ENCODE measurements at regions not wholly inside any gene's neighbourhood (a gene's known extent, or its start where the extent isn't known, plus 50 kb on each side); places are given as distances from the start of the nearest gene placed in this dataset.

DNA sequence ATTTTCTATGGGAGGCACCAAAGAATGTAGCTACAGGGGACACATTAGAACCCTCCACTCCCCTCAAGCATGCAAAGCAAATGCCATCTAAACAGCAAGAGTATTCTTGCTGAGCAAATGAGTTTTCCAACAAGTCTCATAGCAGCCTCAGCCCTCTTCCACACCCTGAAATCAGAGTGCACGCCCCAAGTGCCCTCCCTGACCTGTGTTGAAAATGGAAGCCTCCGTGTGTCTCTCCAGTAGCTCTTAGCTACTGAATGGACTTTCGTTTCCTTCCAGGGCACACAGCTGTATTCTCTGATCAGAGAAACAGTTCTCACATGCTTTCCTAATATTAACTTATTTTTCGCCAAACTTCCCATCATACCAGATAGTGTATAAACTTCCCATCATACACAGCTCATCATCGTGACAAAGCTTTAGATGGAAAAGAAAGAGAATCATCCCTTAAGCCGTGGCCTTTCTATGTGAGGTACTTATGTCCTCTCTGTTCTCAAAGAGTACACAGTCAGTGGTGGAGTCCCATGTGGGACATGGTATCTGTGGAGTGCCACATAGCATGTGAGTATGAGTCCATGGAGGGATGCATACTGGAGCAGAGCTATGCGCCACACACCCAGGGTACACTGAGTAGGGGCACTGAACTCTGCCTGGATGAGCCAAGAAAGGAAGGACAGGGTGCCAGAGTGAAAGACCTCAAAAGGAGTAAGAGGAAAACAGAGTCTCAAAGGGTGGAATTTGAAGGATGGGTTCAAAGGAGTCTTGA, 434.5 kb downstream of the MCTP2 start (continued):
- no peak for TF ChIP-seq TAF1 (IDR thresholded peaks at IDR 0.05; ENCODE audit: low read depth, low read length)
- TF ChIP-seq BCL11A (IDR thresholded peaks at IDR 0.05; ENCODE audit: low read depth in 2 of 2, low read length in 2 of 2), result no peak
- TF ChIP-seq, protein P1, sequence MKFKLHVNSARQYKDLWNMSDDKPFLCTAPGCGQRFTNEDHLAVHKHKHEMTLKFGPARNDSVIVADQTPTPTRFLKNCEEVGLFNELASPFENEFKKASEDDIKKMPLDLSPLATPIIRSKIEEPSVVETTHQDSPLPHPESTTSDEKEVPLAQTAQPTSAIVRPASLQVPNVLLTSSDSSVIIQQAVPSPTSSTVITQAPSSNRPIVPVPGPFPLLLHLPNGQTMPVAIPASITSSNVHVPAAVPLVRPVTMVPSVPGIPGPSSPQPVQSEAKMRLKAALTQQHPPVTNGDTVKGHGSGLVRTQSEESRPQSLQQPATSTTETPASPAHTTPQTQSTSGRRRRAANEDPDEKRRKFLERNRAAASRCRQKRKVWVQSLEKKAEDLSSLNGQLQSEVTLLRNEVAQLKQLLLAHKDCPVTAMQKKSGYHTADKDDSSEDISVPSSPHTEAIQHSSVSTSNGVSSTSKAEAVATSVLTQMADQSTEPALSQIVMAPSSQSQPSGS (IDR thresholded peaks at IDR 0.05; ENCODE audit: low read length), result no peak
- TF ChIP-seq CHD1 (IDR thresholded peaks at IDR 0.05; ENCODE audit: low read depth, low read length), result no peak

All from H1 (cell line).